PC-3 (cell line): ENCODE measurements at regions not wholly inside any gene's neighbourhood (a gene's known extent, or its start where the extent isn't known, plus 50 kb on each side); places are given as distances from the start of the nearest gene placed in this dataset.

Experiments used
- CTCF ChIP-seq: fragments of 300-600 bp; sonication (generic); conservative IDR thresholded peaks from 2 replicates; pipeline ENCODE4 v1.5.1; 2017; ENCODE audit warnings: antibody characterized with exemption, low read depth, mild to moderate bottlenecking, low read length
- EZH2phosphoT487 ChIP-seq: fragments of 300-600 bp; sonication (generic); IDR thresholded peaks from 2 replicates; pipeline ENCODE4 v1.6.1; 2018; ENCODE audit warnings: mild to moderate bottlenecking, antibody characterized with exemption, low read length, borderline replicate concordance

GRCh38 chr3:4166540-4166939, 136.6 kb upstream of the SETMAR start:
- TF ChIP-seq CTCF = no peak
- no peak for TF ChIP-seq EZH2phosphoT487
